ENCODE measurements at regions not wholly inside any gene's neighbourhood (a gene's known extent, or its start where the extent isn't known, plus 50 kb on each side); places are given as distances from the start of the nearest gene placed in this dataset.

DNA sequence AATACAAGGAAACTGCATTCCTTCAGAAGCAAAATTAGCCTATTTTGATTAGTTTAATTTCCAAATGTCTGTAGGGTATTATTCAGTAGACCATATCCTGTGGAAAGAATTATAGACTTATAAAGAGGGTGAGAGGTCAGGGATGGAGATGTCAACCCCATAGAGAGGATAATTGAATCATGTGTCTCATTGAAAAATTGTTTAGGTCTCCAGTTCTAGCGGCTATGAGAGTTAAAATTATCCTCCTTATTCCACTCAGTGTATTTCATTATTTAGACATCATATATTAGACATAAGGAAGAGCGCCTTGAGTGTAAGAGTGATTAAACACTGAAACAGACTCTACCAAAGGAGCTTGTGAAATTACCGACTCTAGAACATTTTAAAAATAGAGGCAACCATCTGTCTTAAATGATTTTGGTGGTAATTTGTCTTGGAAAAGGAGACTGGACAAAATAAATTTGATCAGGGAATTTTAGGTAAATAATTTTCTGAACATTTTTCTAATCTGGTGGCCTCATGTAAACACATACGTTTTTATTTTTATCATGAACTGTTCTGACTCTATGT, 654.4 kb upstream of the TENM3 start:
- Histone ChIP-seq H3K4me3 (no peak overlapping the region), H3K36me3 (ENCODE audit: low read depth, missing control alignments) (no peaks in the 10 kb centered on the region), H3K27me3 (no peaks in the 10 kb centered on the region), H3K4me1 (no peaks in the 10 kb centered on the region), H3K9me3 (no peaks in the 10 kb centered on the region), H3K27ac (no peak overlapping the region)
- 75 to 81% methylated on average over 4 of the region's 4 CpGs for WGBS, 2 donors
- TF ChIP-seq POLR2A (IDR thresholded peaks at IDR 0.05) = no peak
- TF ChIP-seq, protein P1, sequence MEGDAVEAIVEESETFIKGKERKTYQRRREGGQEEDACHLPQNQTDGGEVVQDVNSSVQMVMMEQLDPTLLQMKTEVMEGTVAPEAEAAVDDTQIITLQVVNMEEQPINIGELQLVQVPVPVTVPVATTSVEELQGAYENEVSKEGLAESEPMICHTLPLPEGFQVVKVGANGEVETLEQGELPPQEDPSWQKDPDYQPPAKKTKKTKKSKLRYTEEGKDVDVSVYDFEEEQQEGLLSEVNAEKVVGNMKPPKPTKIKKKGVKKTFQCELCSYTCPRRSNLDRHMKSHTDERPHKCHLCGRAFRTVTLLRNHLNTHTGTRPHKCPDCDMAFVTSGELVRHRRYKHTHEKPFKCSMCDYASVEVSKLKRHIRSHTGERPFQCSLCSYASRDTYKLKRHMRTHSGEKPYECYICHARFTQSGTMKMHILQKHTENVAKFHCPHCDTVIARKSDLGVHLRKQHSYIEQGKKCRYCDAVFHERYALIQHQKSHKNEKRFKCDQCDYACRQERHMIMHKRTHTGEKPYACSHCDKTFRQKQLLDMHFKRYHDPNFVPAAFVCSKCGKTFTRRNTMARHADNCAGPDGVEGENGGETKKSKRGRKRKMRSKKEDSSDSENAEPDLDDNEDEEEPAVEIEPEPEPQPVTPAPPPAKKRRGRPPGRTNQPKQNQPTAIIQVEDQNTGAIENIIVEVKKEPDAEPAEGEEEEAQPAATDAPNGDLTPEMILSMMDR (IDR thresholded peaks at IDR 0.05) = no peak
- DNase-seq = no peak
- intact Hi-C loops (cut with DNase I; ENCODE audit: low total_unique reads) = no loop called here

DNA sequence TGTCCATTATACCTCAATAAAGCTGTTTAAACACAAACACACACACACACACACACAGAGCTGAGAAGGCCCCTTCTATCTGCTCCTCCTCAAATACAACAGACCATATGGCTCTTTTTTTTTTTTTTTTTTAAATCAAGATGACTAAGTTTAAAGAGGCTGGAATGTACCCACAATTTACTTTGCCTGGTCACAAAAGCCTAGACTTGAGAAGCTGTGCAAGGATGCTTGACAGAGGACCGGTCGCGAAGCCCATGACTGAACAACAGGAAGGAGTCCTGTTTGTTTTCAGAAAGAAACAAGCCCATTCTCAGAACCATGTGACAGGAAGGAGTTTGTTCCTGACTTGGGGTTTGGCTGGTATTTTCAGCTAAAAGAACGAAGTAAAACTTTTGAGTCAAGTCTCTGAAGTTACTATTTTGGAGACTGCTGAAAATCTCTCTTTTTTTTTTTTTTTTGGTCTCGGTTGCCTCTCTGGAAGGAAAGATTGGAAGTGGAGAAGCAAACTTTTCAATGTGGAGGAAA, 650.9 kb upstream of the TENM3 start:
- no peaks in the 10 kb centered on the region for H3K36me3 ChIP-seq (ENCODE audit: low read depth, missing control alignments)
- intact Hi-C loops (cut with DNase I; ENCODE audit: low total_unique reads) = no loop called here
- no peak for DNase-seq
- no peak for TF ChIP-seq POLR2A (IDR thresholded peaks at IDR 0.05)
- TF ChIP-seq, protein P1 (IDR thresholded peaks at IDR 0.05) = no peak
- H3K4me1 ChIP-seq = no peaks in the 10 kb centered on the region
- H3K27ac ChIP-seq = no peak overlapping the region
- no peaks in the 10 kb centered on the region for H3K27me3 ChIP-seq
- H3K4me3 ChIP-seq = no peak overlapping the region
- H3K9me3 ChIP-seq = no peaks in the 10 kb centered on the region
- 78 to 80% methylated on average over 5 of the region's 5 CpGs for whole genome bisulfite sequencing, 2 donors

DNA sequence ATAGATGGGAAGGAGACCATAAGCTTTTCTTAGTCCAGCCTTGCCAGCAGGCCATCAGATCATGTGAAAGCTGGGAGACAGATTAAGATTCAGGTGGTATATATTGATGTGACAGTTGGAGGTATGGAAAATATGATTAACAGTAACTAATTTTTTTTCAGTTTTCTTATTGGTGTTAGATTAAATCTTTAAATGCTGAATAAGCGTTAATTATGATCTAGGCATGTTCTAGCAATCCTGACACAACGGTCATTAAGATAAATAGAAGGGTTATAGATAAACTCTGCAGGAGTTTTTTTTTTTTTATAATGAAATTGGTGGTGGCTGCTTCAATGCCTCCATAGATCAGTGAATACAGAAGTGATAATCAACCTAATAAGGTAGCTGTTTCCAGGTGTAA, 649.5 kb upstream of the TENM3 start:
- no peak for DNase-seq
- Histone ChIP-seq H3K4me3 (no peak overlapping the region), H3K36me3 (ENCODE audit: low read depth, missing control alignments) (no peaks in the 10 kb centered on the region), H3K27me3 (no peaks in the 10 kb centered on the region), H3K27ac (no peak overlapping the region), H3K9me3 (no peaks in the 10 kb centered on the region), H3K4me1 (no peaks in the 10 kb centered on the region)
- 47% methylated on average over 2 of the region's 2 CpGs for WGBS, 2 donors
- TF ChIP-seq POLR2A (IDR thresholded peaks at IDR 0.05) = no peak
- TF ChIP-seq, protein P1 (IDR thresholded peaks at IDR 0.05) = no peak
- intact Hi-C loops (cut with DNase I; ENCODE audit: low total_unique reads) = no loop called here

DNA sequence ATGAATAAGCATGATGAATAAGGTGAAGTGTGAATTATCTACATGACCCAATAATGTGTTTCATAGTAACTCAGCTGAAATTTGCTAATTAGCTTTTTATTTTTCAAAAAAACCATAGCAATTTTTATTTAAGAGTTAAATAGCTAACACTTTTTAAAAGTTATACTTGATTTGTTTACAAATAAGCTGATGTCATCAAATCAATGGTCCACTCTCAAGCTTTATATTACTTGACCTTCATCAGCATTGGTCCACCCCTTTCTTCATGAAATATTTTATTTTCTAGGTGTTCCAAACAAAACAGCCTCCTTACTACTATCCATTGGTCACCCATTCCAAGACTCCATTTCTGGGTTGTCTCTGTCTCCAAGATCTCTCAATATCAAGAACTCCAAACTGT, 649.0 kb upstream of the TENM3 start:
- Histone ChIP-seq H3K27me3 (no peaks in the 10 kb centered on the region), H3K4me3 (no peak overlapping the region), H3K27ac (no peak overlapping the region), H3K36me3 (ENCODE audit: low read depth, missing control alignments) (no peaks in the 10 kb centered on the region), H3K9me3 (no peaks in the 10 kb centered on the region), H3K4me1 (no peaks in the 10 kb centered on the region)
- TF ChIP-seq POLR2A (IDR thresholded peaks at IDR 0.05) = no peak
- TF ChIP-seq, protein P1 (IDR thresholded peaks at IDR 0.05) = no peak
- no peak for DNase-seq
- intact Hi-C loops (cut with DNase I; ENCODE audit: low total_unique reads) = no loop called here

DNA sequence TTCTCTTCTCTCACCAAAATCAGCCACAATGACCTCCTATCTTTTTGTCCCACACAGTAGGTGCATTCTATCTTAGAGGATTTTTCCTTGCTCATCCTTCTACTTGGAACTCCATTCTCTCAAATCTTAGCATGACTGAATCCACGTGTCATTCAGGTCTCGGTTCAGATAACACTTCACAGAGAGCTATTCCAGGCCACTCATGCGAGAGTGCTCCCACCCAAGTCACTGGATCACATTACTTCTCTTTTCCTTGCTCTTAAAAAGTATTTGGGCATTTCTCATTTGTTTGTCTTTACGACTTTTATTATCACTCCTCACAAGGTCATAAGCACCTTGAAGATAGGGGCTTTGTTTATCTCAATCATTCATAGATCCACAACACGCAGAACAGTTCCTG, 647.5 kb upstream of the TENM3 start:
- no peaks in the 10 kb centered on the region for H3K9me3 ChIP-seq
- H3K27ac ChIP-seq = no peak overlapping the region
- no peaks in the 10 kb centered on the region for H3K27me3 ChIP-seq
- no peaks in the 10 kb centered on the region for H3K36me3 ChIP-seq (ENCODE audit: low read depth, missing control alignments)
- no peaks in the 10 kb centered on the region for H3K4me1 ChIP-seq
- no peak overlapping the region for H3K4me3 ChIP-seq
- 77 to 79% methylated on average over 5 of the region's 5 CpGs for WGBS, 2 donors
- TF ChIP-seq POLR2A (IDR thresholded peaks at IDR 0.05) = no peak
- TF ChIP-seq, protein P1 (IDR thresholded peaks at IDR 0.05) = no peak
- DNase-seq = no peak
- intact Hi-C loops (cut with DNase I; ENCODE audit: low total_unique reads) = no loop called here
